Loucy (cell line): ENCODE measurements at regions not wholly inside any gene's neighbourhood (a gene's known extent, or its start where the extent isn't known, plus 50 kb on each side); places are given as distances from the start of the nearest gene placed in this dataset.

Experiments used
- H2AFZ ChIP-seq: fragments of 200-600 bp; sonication (generic); 2 replicates; pipeline ENCODE4 v1.6.0; 2016; ENCODE audit warnings: antibody characterized with exemption, mild to moderate bottlenecking, low read length, moderate library complexity
- H3F3A ChIP-seq: fragments of 200-600 bp; 2 replicates; pipeline ENCODE4 v1.6.0; 2016; ENCODE audit warnings: antibody characterized with exemption, low read depth, mild to moderate bottlenecking
- H3K27me3 ChIP-seq: fragments of 200-600 bp; sonication (generic); 2 replicates; pipeline ENCODE4 v1.6.1; 2014; ENCODE audit warnings: low read length, mild to moderate bottlenecking; ENCODE audit not compliant: insufficient read depth, poor library complexity, severe bottlenecking
- H3K36me3 ChIP-seq: fragments of 200-600 bp; sonication (generic); 2 replicates; pipeline ENCODE4 v1.6.1; 2016; ENCODE audit warnings: low read length; ENCODE audit not compliant: insufficient read depth
- H3K4me1 ChIP-seq: fragments of 200-600 bp; sonication (generic); 2 replicates; pipeline ENCODE4 v1.5.1; 2014; ENCODE audit warnings: low read length, mild to moderate bottlenecking; ENCODE audit not compliant: insufficient read depth, poor library complexity, severe bottlenecking
- H3K4me2 ChIP-seq: fragments of 200-600 bp; sonication (generic); 2 replicates; pipeline ENCODE4 v1.6.0; 2014; ENCODE audit warnings: antibody characterized with exemption, low read length, low read depth, mild to moderate bottlenecking; ENCODE audit not compliant: poor library complexity, severe bottlenecking
- H3K4me3 ChIP-seq: fragments of 200-600 bp; sonication (generic); 2 replicates; pipeline ENCODE4 v1.5.1; 2014; ENCODE audit warnings: low read length, mild to moderate bottlenecking, mixed read lengths; ENCODE audit not compliant: poor library complexity, severe bottlenecking
- H3K79me2 ChIP-seq: fragments of 200-600 bp; sonication (generic); 2 replicates; pipeline ENCODE4 v1.6.1; 2014; ENCODE audit warnings: low read length; ENCODE audit not compliant: insufficient read depth
- H3K9ac ChIP-seq: fragments of 200-600 bp; sonication (generic); 2 replicates; pipeline ENCODE4 v1.6.0; 2014; ENCODE audit warnings: mild to moderate bottlenecking, low read depth, low read length, moderate library complexity; ENCODE audit not compliant: poor library complexity, severe bottlenecking
- H3K9me2 ChIP-seq: fragments of 200-600 bp; sonication (generic); replicated peaks from 2 replicates; pipeline ENCODE4 v1.6.1; 2016; ENCODE audit warnings: low read depth, low read length, mixed read lengths
- H3K9me3 ChIP-seq: fragments of 200-600 bp; sonication (generic); 2 replicates; pipeline ENCODE4 v1.6.1; 2014; ENCODE audit warnings: mild to moderate bottlenecking, antibody characterized with exemption, low read length, low read depth; ENCODE audit not compliant: insufficient read depth
- H4K20me1 ChIP-seq: fragments of 200-600 bp; sonication (generic); 2 replicates; pipeline ENCODE4 v1.6.0; 2014; ENCODE audit warnings: antibody characterized with exemption, low read length, mild to moderate bottlenecking; ENCODE audit not compliant: insufficient read depth, poor library complexity, severe bottlenecking
- EZH2phosphoT487 ChIP-seq: fragments of 200-600 bp; IDR thresholded peaks from 2 replicates; pipeline ENCODE4 v1.6.1; 2018; ENCODE audit warnings: antibody characterized with exemption, mild to moderate bottlenecking, moderate library complexity, borderline replicate concordance
- TF ChIP-seq, protein P1 (sequence below): fragments of 200-600 bp; sonication (generic); conservative IDR thresholded peaks from 2 replicates; pipeline ENCODE4 v1.5.1; 2014; ENCODE audit warnings: mild to moderate bottlenecking, antibody characterized with exemption, low read length

- no peak overlapping the region for H3K9ac ChIP-seq
- TF ChIP-seq, protein P1, sequence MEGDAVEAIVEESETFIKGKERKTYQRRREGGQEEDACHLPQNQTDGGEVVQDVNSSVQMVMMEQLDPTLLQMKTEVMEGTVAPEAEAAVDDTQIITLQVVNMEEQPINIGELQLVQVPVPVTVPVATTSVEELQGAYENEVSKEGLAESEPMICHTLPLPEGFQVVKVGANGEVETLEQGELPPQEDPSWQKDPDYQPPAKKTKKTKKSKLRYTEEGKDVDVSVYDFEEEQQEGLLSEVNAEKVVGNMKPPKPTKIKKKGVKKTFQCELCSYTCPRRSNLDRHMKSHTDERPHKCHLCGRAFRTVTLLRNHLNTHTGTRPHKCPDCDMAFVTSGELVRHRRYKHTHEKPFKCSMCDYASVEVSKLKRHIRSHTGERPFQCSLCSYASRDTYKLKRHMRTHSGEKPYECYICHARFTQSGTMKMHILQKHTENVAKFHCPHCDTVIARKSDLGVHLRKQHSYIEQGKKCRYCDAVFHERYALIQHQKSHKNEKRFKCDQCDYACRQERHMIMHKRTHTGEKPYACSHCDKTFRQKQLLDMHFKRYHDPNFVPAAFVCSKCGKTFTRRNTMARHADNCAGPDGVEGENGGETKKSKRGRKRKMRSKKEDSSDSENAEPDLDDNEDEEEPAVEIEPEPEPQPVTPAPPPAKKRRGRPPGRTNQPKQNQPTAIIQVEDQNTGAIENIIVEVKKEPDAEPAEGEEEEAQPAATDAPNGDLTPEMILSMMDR: no peak
- no peak for TF ChIP-seq EZH2phosphoT487
- H3K36me3 ChIP-seq: no peaks in the 10 kb centered on the region
- H3K79me2 ChIP-seq: no peaks in the 10 kb centered on the region
- H3K4me3 ChIP-seq: no peak overlapping the region
- H2AFZ ChIP-seq: no peak overlapping the region
- H3K27me3 ChIP-seq: no peaks in the 10 kb centered on the region
- H3K9me2 ChIP-seq: no peaks in the 10 kb centered on the region
- H3K4me1 ChIP-seq: peaks cover 6% of the 10 kb centered on the region
- no peak overlapping the region for H3K4me2 ChIP-seq
- no peaks in the 10 kb centered on the region for H3F3A ChIP-seq
- no peaks in the 10 kb centered on the region for H4K20me1 ChIP-seq
- H3K9me3 ChIP-seq: no peaks in the 10 kb centered on the region
These were observed 241.0 kb upstream of the KIF2A start for GRCh38 chr5:62065050-62065449.

- H3K27me3 ChIP-seq: no peaks in the 10 kb centered on the region
- no peaks in the 10 kb centered on the region for H3K9me2 ChIP-seq
- no peaks in the 10 kb centered on the region for H3K79me2 ChIP-seq
- H2AFZ ChIP-seq: no peak overlapping the region
- H3K4me2 ChIP-seq: no peak overlapping the region
- no peak overlapping the region for H3K4me3 ChIP-seq
- H3K36me3 ChIP-seq: no peaks in the 10 kb centered on the region
- no peaks in the 10 kb centered on the region for H3K9me3 ChIP-seq
- H3F3A ChIP-seq: no peaks in the 10 kb centered on the region
- H3K4me1 ChIP-seq: peaks cover 6% of the 10 kb centered on the region
- H3K9ac ChIP-seq: no peak overlapping the region
- H4K20me1 ChIP-seq: no peaks in the 10 kb centered on the region
- TF ChIP-seq, protein P1: no peak
- TF ChIP-seq EZH2phosphoT487: no peak
These were observed 239.2 kb upstream of the KIF2A start for GRCh38 chr5:62066761-62067277.

- Histone ChIP-seq H3K9me2 (no peaks in the 10 kb centered on the region), H3K36me3 (no peaks in the 10 kb centered on the region), H3K9ac (no peak overlapping the region), H3K79me2 (no peaks in the 10 kb centered on the region), H3K4me2 (no peak overlapping the region), H2AFZ (no peak overlapping the region), H3K4me3 (no peak overlapping the region), H4K20me1 (no peaks in the 10 kb centered on the region), H3K4me1 (peaks cover 6% of the 10 kb centered on the region), H3K9me3 (no peaks in the 10 kb centered on the region), H3K27me3 (no peaks in the 10 kb centered on the region), H3F3A (no peaks in the 10 kb centered on the region)
- TF ChIP-seq, protein P1: no peak
- no peak for TF ChIP-seq EZH2phosphoT487
These were observed 237.5 kb upstream of the KIF2A start for GRCh38 chr5:62068554-62068953.
